Adrenal gland (tissue), 5 donors: ENCODE measurements at regions not wholly inside any gene's neighbourhood (a gene's known extent, or its start where the extent isn't known, plus 50 kb on each side); places are given as distances from the start of the nearest gene placed in this dataset.
"Not testable (repeated sequence)": the region's sequence is repeated elsewhere in the genome, so short reads cannot be mapped to it uniquely, and the experiment has no call there.

Experiments
- POLR2A ChIP-seq, 2 donors: fragments of 450-650 bp; IDR thresholded peaks; one replicate each; pipeline ENCODE4 v1.6.1; 2017; ENCODE audit warnings: antibody characterized with exemption in 2 of 2, mild to moderate bottlenecking in 2 of 2, moderate library complexity in 1 of 2
- TF ChIP-seq, protein P1 (sequence below), 6 experiments: fragments of 450-650 bp in 4 of 6; fragments of 200-600 bp in 2 of 6; sonication (generic) in 1 of 6; IDR thresholded peaks; 1 replicate in 5 of 6; 2 replicates in 1 of 6; pipeline versions ENCODE4 v1.5.1 to v1.8.0; 2016 to 2021; ENCODE audit warnings: antibody characterized with exemption in 6 of 6, mild to moderate bottlenecking in 2 of 6, moderate library complexity in 1 of 6
- donor health status: DM: no; HTN: no; CAD: no.

DNA sequence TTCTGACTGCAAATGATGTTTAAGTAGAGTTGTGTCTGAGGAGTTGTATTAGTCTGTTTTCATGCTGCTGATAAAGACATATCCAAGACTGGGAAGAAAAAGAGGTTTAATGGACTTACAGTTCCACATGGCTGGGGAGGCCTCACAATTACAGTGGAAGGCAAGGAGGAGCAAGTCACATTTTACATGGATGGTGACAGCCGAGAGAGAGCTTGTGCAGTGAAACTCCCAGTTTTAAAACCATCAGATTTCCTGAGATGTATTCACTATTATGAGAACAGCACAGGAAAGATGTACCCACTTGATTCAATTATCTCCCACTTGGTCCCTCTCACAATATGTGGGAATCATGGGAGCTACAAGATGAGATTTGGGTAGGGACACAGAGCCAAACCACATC lies 370.1 kb downstream of the DSC3 start:
- TF ChIP-seq POLR2A (IDR thresholded peaks at IDR 0.05), result not testable (repeated sequence)
- TF ChIP-seq, protein P1, sequence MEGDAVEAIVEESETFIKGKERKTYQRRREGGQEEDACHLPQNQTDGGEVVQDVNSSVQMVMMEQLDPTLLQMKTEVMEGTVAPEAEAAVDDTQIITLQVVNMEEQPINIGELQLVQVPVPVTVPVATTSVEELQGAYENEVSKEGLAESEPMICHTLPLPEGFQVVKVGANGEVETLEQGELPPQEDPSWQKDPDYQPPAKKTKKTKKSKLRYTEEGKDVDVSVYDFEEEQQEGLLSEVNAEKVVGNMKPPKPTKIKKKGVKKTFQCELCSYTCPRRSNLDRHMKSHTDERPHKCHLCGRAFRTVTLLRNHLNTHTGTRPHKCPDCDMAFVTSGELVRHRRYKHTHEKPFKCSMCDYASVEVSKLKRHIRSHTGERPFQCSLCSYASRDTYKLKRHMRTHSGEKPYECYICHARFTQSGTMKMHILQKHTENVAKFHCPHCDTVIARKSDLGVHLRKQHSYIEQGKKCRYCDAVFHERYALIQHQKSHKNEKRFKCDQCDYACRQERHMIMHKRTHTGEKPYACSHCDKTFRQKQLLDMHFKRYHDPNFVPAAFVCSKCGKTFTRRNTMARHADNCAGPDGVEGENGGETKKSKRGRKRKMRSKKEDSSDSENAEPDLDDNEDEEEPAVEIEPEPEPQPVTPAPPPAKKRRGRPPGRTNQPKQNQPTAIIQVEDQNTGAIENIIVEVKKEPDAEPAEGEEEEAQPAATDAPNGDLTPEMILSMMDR (IDR thresholded peaks at IDR 0.05), result not testable (repeated sequence)
